Mesothelial cell of epicardium (in vitro differentiated cells): ENCODE measurements at regions not wholly inside any gene's neighbourhood (a gene's known extent, or its start where the extent isn't known, plus 50 kb on each side); places are given as distances from the start of the nearest gene placed in this dataset.

Experiments used
- DNase-seq, 2 experiments: peaks; one replicate each; pipeline ENCODE4 v3.0.0; 2021; ENCODE audit warnings: low spot score in 2 of 2; ENCODE audit not compliant: unreplicated experiment in 2 of 2
- H3K27ac Mint-ChIP-seq: 2 replicates; pipeline ENCODE4 v1.8.0; 2021; ENCODE audit warnings: mixed read lengths
- H3K27me3 Mint-ChIP-seq: 2 replicates; pipeline ENCODE4 v1.8.0; 2021; ENCODE audit warnings: low read depth, mixed read lengths
- H3K36me3 Mint-ChIP-seq: 2 replicates; pipeline ENCODE4 v1.8.0; 2021; ENCODE audit warnings: mixed read lengths
- H3K4me1 Mint-ChIP-seq: 2 replicates; pipeline ENCODE4 v1.8.0; 2021; ENCODE audit warnings: mixed read lengths
- H3K4me3 Mint-ChIP-seq: 2 replicates; pipeline ENCODE4 v1.8.0; 2021; ENCODE audit warnings: mild to moderate bottlenecking, moderate library complexity, mixed read lengths
- H3K9me3 Mint-ChIP-seq: 2 replicates; pipeline ENCODE4 v1.8.0; 2021; ENCODE audit warnings: mixed read lengths
- CTCF ChIP-seq: fragments of 200-600 bp; sonication (generic); IDR thresholded peaks from one replicate; pipeline ENCODE4 v1.5.0; 2021; ENCODE audit warnings: antibody characterized with exemption; ENCODE audit not compliant: unreplicated experiment

GRCh38 chr10:62869958-62870357, 53.8 kb upstream of the EGR2 start:
- Mint-ChIP-seq H3K36me3 (no peaks in the 10 kb centered on the region), H3K27ac (no peak overlapping the region), H3K4me1 (no peaks in the 10 kb centered on the region), H3K4me3 (no peak overlapping the region), H3K9me3 (peaks cover 7% of the 10 kb centered on the region), H3K27me3 (peaks cover 21% of the 10 kb centered on the region)
- DNase-seq: no peak
- TF ChIP-seq CTCF: no peak

DNA sequence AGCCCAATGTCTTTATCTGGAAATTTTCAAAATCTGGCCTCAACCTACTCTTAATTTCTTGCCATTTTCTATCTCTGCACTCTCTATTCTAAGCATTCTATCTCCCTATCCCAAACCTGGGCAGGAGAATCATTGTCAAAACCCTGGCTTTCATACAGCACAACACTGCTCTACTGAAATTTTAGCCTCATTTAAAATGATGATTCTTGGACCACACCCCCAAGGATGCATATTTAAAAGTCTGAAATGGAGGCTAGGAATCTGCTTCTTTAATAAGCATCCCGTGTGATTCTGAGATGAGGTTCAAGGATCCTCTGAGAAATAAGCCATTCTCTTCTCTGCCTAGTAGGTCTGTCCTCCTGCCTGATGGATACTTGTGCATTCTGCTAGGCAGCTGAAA, 50.8 kb upstream of the EGR2 start:
- Mint-ChIP-seq H3K27ac (no peak overlapping the region), H3K4me3 (no peak overlapping the region), H3K9me3 (peaks cover 4% of the 10 kb centered on the region), H3K36me3 (no peaks in the 10 kb centered on the region), H3K27me3 (peaks cover 29% of the 10 kb centered on the region), H3K4me1 (no peaks in the 10 kb centered on the region)
- DNase-seq: no peak
- TF ChIP-seq CTCF: no peak

- H3K27me3 Mint-ChIP-seq: peaks cover 29% of the 10 kb centered on the region
- H3K36me3 Mint-ChIP-seq: no peaks in the 10 kb centered on the region
- no peak for TF ChIP-seq CTCF
- H3K27ac Mint-ChIP-seq: no peak overlapping the region
- H3K4me3 Mint-ChIP-seq: no peak overlapping the region
- DNase-seq: no peak
- H3K4me1 Mint-ChIP-seq: no peaks in the 10 kb centered on the region
- H3K9me3 Mint-ChIP-seq: peaks cover 1% of the 10 kb centered on the region
Measured at GRCh38 chr10:62866451-62866850, 50.3 kb upstream of the EGR2 start.
